Upper lobe of left lung (tissue), 6 donors: ENCODE measurements at regions not wholly inside any gene's neighbourhood (a gene's known extent, or its start where the extent isn't known, plus 50 kb on each side); places are given as distances from the start of the nearest gene placed in this dataset.

Experiments
- ATAC-seq, 2 donors: fragments of 200-7000 bp; cut with Tn5 transposase; one replicate each; pipeline ENCODE4 v1.9.1; 2022; ENCODE audit warnings: mild to moderate bottlenecking in 2 of 2, moderate library complexity in 2 of 2; ENCODE audit not compliant: low FRiP score in 2 of 2
- DNase-seq, 2 donors: peaks; one replicate each; pipeline ENCODE4 v3.0.0-alpha.2; 2019 to 2020
- H3K27ac ChIP-seq, 4 donors: fragments of 200-600 bp; sonication (generic); one replicate each; pipeline ENCODE4 v1.5.1; 2016 to 2019
- H3K27me3 ChIP-seq, 4 donors: fragments of 200-600 bp; sonication (generic); one replicate each; pipeline ENCODE4 v1.5.1; 2017 to 2019
- H3K36me3 ChIP-seq, 4 donors: fragments of 200-600 bp; sonication (generic); one replicate each; pipeline ENCODE4 v1.5.1; 2016 to 2019
- H3K4me1 ChIP-seq, 4 donors: fragments of 200-600 bp; sonication (generic); one replicate each; pipeline ENCODE4 v1.5.1; 2018 to 2019
- H3K4me3 ChIP-seq, 4 donors: fragments of 200-600 bp; sonication (generic); one replicate each; pipeline ENCODE4 v1.5.1; 2017 to 2019; ENCODE audit warnings: mild to moderate bottlenecking in 2 of 4, moderate library complexity in 1 of 4
- H3K9me3 ChIP-seq, 4 donors: fragments of 200-600 bp; sonication (generic); one replicate each; pipeline ENCODE4 v1.5.1; 2018 to 2019
- EP300 ChIP-seq, 4 donors: sonication (generic); formaldehyde crosslinking; IDR thresholded peaks; one replicate each; pipeline ENCODE4 v1.5.1; 2017; ENCODE audit warnings: antibody characterized with exemption in 4 of 4, control low read depth in 2 of 4
- POLR2A ChIP-seq, 4 donors: fragments of 450-650 bp; IDR thresholded peaks; one replicate each; pipeline ENCODE4 v1.5.1; 2016 to 2017; ENCODE audit warnings: antibody characterized with exemption in 4 of 4, mild to moderate bottlenecking in 2 of 4
- POLR2AphosphoS5 ChIP-seq, 2 donors: sonication (generic); formaldehyde crosslinking; IDR thresholded peaks; one replicate each; pipeline ENCODE4 v1.5.1; 2017; ENCODE audit warnings: antibody characterized with exemption in 2 of 2
- WGBS, 2 donors: methylation state at CpG; one replicate each; pipeline ENCODE4 v1.1.5; 2017 to 2018; 5-methylcytosine and 5-hydroxymethylcytosine counted together
- TF ChIP-seq, protein P1 (sequence below), 6 experiments: fragments of 450-650 bp in 4 of 6; fragments of 200-600 bp in 2 of 6; sonication (generic) in 2 of 6; IDR thresholded peaks; one replicate each; pipeline ENCODE4 v1.5.1; 2016 to 2019; ENCODE audit warnings: antibody characterized with exemption in 6 of 6
- donor health status: DM: no; HTN: no; CAD: no; lungs with moderate emphysema.
- donor health status: DM: no; HTN: yes; CAD: no; lungs with severe emphysema.

DNA sequence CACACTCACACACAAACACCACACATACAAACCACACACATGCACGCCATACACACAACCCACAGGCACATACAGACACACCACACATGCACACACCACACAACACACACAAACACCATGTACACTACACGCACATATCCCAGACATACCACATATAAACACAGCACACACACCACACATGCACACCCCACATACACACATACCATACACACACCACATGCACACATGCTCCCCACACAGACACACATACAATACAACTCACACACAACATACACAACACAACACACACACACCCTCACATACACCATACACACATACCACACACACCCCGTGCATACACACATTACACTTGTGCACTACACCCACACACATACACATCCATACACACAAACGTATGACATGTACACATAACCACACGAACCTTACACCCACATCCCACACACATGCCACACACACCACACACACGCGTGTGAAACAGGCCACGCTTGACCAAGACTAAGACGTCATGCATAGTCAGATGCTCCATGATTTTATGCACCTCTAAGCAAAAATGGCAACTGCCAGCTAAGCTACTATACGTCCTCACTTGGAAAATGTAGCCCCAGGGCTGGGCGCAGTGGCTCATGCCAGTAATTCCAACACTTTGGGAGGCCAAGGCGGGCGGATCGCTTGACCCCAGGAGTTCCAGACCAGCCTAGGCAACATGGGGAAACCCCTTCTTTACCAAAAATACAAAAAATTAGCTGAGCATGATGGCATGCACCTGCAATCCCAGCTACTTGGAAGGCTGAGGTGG, 77.4 kb upstream of the TMPRSS2 start:
- no peak for DNase-seq
- H3K27ac ChIP-seq, result peak overlapping the region in 2 of 4 donors; percentile 29 to 70
- H3K36me3 ChIP-seq, result no peaks in the 10 kb centered on the region
- H3K4me1 ChIP-seq, result peaks cover 0 to 5% (median 2%) of the 10 kb centered on the region in 4 donors
- H3K27me3 ChIP-seq, result no peaks in the 10 kb centered on the region
- TF ChIP-seq, protein P1, sequence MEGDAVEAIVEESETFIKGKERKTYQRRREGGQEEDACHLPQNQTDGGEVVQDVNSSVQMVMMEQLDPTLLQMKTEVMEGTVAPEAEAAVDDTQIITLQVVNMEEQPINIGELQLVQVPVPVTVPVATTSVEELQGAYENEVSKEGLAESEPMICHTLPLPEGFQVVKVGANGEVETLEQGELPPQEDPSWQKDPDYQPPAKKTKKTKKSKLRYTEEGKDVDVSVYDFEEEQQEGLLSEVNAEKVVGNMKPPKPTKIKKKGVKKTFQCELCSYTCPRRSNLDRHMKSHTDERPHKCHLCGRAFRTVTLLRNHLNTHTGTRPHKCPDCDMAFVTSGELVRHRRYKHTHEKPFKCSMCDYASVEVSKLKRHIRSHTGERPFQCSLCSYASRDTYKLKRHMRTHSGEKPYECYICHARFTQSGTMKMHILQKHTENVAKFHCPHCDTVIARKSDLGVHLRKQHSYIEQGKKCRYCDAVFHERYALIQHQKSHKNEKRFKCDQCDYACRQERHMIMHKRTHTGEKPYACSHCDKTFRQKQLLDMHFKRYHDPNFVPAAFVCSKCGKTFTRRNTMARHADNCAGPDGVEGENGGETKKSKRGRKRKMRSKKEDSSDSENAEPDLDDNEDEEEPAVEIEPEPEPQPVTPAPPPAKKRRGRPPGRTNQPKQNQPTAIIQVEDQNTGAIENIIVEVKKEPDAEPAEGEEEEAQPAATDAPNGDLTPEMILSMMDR (IDR thresholded peaks at IDR 0.05), result no peak
- no peak for TF ChIP-seq EP300 (IDR thresholded peaks at IDR 0.05)
- TF ChIP-seq POLR2AphosphoS5 (IDR thresholded peaks at IDR 0.05), result no peak
- TF ChIP-seq POLR2A (IDR thresholded peaks at IDR 0.05), result no peak
- 85% methylated on average over 13 to 14 of the region's 14 CpGs for WGBS, 2 donors
- H3K9me3 ChIP-seq, result no peaks in the 10 kb centered on the region
- no peak overlapping the region for H3K4me3 ChIP-seq
- peak in 1 of 2 donors; percentile 19 for ATAC-seq

- no peak overlapping the region for H3K4me3 ChIP-seq
- no peaks in the 10 kb centered on the region for H3K36me3 ChIP-seq
- ATAC-seq (no peak), DNase-seq (no peak)
- H3K27ac ChIP-seq, result peak overlapping the region; percentile 29 to 84 (median 57)
- H3K4me1 ChIP-seq, result peaks cover 0 to 5% (median 2%) of the 10 kb centered on the region in 4 donors
- TF ChIP-seq EP300 (IDR thresholded peaks at IDR 0.05), result no peak
- no peak for TF ChIP-seq POLR2AphosphoS5 (IDR thresholded peaks at IDR 0.05)
- TF ChIP-seq, protein P1 (IDR thresholded peaks at IDR 0.05), result no peak
- no peak for TF ChIP-seq POLR2A (IDR thresholded peaks at IDR 0.05)
- no peaks in the 10 kb centered on the region for H3K9me3 ChIP-seq
- no peaks in the 10 kb centered on the region for H3K27me3 ChIP-seq
- 87% methylated on average over 4 of the region's 4 CpGs for WGBS, 2 donors
Observed at GRCh38 chr21:41584603-41585176, 76.7 kb upstream of the TMPRSS2 start.

DNA sequence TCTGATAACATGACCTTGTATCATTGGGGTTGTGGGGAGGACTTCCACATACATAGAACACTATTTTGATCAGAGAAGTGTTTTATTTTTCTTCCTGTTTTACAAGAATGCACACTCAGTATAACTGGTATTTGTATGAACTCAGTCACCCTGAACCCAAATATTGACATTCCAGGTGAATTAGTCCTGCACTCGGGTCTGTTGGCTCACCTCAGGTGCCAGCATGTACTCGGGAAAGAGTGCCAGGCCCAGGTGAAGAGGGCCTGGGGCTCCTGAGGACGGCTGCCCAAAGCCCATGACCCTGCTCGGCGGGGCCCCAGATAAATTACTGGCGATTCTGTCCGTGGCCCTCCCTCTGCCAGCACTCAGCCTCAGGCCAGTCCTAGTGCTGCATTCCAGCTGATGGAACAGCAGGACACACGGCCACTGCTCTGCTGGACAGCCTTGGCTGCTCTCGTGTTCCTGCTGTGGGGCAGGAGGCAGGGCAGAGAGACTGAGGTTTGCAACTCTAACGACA, 75.4 kb upstream of the TMPRSS2 start:
- no peaks in the 10 kb centered on the region for H3K36me3 ChIP-seq
- peak overlapping the region; percentile 12 to 84 (median 68) for H3K27ac ChIP-seq
- peaks cover 0 to 7% (median 2%) of the 10 kb centered on the region in 4 donors for H3K9me3 ChIP-seq
- WGBS, 2 donors, result 37 to 57% methylated on average over 6 to 8 of the region's 10 CpGs
- H3K27me3 ChIP-seq, result no peaks in the 10 kb centered on the region
- ATAC-seq, result peak; percentile 67 to 89
- H3K4me1 ChIP-seq, result peaks cover 0 to 5% (median 2%) of the 10 kb centered on the region in 4 donors
- H3K4me3 ChIP-seq, result no peak overlapping the region
- TF ChIP-seq POLR2A (IDR thresholded peaks at IDR 0.05), result peak in 2 of 4 donors; percentile 28 to 63
- peak in 2 of 4 donors; percentile 84 to 99 for TF ChIP-seq EP300 (IDR thresholded peaks at IDR 0.05)
- peak; percentile 35 to 61 for TF ChIP-seq POLR2AphosphoS5 (IDR thresholded peaks at IDR 0.05)
- TF ChIP-seq, protein P1 (IDR thresholded peaks at IDR 0.05), result no peak
- DNase-seq, result peak; percentile 62 to 92

- Histone ChIP-seq H3K27ac (peak overlapping the region; percentile 32 to 70 (median 56)), H3K9me3 (peaks cover 0 to 12% (median 6%) of the 10 kb centered on the region in 4 donors), H3K36me3 (no peaks in the 10 kb centered on the region), H3K4me1 (peaks cover 0 to 5% (median 2%) of the 10 kb centered on the region in 4 donors), H3K27me3 (no peaks in the 10 kb centered on the region), H3K4me3 (no peak overlapping the region)
- 74 to 89% methylated on average over 5 to 7 of the region's 7 CpGs for WGBS, 2 donors
- no peak for TF ChIP-seq POLR2A (IDR thresholded peaks at IDR 0.05)
- TF ChIP-seq, protein P1 (IDR thresholded peaks at IDR 0.05), result no peak
- no peak for TF ChIP-seq EP300 (IDR thresholded peaks at IDR 0.05)
- TF ChIP-seq POLR2AphosphoS5 (IDR thresholded peaks at IDR 0.05), result no peak
- DNase-seq (no peak), ATAC-seq (no peak)
Observed at GRCh38 chr21:41582866-41583265, 74.9 kb upstream of the TMPRSS2 start.
